IPS DF 4.7 (cell line): ENCODE measurements at regions not wholly inside any gene's neighbourhood (a gene's known extent, or its start where the extent isn't known, plus 50 kb on each side); places are given as distances from the start of the nearest gene placed in this dataset.

Experiments used
- DNase-seq: peaks from one replicate; pipeline ENCODE4 v3.0.0-alpha.2; 2013; ENCODE audit warnings: low spot score; ENCODE audit errors: extremely low read depth

DNA sequence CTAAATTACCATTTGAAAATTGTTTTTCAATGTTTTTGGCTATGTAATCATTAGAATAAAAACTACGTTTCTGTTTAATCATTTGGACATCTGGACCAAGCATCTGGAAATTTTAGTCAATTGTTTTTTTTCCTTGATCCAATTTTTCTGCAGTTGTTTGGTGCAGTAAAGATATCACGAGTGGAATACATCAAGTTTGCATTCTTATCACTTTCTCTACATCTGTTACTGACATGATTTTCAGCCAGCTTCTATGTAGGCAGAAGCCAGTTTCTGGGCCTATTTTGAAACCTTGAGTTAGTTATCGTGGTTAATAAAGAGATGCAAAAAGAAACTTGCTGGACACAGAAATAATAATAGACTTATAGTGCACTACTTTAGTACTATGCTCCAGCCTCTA lies 277.9 kb upstream of the ADAMTS5 start:
- DNase-seq, result no peak

DNA sequence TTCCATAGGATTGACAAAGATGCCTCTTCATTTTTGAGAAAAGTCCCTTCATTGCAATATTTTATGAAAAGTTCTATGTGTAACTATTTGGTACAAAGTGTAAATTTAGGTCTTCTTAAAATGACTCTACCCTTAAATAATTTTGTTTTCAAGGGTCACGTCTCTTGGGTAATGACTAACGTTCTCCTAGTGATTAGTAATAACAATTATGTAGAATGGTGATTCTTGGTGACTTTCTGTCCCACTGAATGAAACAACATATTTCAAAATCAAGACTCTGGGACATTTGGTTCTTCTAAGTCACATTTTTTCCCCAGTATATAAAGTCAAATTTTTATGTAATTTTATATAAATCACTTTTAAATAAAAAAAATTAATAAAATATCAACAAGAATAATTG lies 277.5 kb upstream of the ADAMTS5 start:
- no peak for DNase-seq

DNA sequence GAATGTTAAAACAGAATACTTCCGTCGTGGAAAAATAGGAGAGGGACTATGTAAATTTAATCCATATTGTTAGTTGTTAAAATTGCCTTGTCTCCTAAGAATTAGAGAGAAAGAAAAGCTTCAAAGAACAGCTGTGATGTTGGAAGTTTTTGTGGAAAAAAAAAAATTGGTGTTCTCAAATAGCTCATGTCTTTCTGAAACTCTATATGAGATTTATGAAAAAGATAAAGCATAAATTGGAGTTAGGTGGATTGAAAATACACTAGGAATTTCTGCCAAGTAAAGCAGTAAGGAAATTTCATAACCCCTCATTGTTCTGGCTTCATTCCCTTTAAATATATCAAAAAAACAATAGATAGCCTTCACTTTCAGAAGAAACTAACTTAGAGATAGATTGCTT lies 274.0 kb upstream of the ADAMTS5 start:
- no peak for DNase-seq

DNA sequence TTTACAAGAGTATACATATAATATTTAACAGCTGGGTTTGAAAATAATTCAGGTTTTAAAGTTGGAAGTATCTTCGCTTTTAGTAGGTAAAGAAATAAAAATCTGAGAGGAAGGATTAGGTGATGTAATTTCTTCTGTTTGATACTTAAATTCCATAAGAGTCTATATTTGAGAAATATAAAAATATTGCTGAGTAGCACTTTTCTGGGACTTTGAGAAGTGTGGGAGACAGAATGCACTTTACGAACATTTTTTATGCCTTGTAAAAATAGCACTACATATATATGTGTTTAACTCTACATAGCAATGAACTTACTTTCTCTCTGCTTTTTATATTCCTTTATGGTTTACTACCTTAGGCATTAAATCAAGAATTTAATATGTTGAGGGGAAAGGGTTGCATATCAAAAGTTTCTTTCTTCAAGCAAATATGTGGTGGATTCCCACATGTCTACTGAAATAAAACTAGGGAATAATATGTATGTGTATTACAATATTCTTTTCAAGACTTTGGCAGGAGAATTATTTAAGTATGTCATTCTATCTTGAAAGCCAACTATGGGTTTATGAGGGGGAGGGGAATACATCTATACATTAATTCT lies 266.7 kb upstream of the ADAMTS5 start:
- DNase-seq, result no peak

DNA sequence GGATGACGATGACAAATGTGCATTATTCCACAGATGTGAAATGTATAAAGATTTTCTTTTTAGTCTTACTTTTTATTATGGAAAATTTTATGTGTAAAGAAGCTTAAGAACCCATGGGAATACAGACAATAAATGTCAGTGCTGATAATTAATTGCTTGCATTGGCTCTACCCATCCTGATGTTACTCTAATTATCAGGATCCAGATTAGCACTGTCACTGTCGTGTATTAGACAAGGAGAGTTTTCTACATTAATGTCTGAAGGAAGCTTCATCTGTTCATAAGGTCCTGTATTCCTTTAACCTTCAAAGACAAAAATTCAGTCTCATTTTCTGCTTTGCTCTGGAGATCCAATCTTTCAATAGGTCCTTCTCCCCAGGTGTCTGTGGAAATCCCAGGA lies 259.1 kb upstream of the ADAMTS5 start:
- DNase-seq, result no peak

DNA sequence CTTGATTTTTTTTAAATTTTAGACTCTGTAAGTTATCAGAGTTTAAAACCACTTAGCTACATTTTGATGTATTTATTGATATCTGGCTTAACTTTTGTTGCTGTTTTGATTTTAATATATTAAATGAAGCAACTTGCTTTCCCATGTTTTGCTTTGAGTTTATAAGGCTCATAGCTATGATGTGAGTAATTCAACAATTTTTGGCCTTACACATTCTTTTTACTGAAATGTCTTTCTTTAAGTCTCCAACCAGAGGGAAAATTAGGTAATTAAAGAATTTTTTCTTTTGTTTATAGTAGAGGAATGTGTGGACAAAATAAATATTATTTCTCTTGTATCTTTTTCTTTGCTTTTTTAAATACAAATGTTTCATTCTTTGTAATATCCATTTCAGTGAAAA lies 258.3 kb upstream of the ADAMTS5 start:
- DNase-seq, result no peak

DNA sequence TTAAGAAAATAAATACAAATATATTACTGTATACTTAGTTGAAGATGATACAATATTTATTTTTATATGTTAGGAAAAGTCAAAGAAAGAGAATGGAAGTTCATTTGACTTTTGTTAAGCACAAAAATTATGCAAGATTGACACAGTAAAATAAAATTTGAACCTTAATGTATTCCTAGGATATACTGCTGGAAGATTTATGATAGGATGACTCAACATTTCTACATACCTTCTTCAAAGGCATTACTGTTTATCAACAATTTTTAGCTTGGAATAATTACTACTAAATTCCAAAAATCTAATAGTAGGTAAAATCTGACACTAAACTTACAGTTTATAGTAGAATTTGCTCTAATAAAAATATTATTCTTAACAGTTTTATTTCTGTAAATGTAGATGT lies 257.3 kb upstream of the ADAMTS5 start:
- DNase-seq, result no peak

DNA sequence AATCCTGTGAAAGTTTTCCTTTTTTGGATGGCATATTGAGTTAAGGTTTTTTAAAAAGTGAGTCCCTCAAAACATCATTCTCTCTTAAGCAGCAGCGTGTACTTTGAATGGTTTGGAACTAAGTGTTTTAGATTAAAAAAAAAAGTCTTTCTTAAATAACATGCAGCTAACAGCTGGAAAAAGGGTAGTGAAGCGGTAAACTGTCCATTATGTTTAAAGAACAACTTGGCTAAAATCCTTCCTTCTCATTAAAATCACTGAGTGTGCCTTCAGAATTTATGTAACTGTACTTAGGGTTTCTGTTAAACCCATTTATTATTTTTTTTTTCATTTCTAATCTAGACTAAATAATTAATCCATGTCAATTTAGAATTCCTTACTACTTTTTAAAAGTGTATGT lies 254.2 kb upstream of the ADAMTS5 start:
- DNase-seq, result no peak

DNA sequence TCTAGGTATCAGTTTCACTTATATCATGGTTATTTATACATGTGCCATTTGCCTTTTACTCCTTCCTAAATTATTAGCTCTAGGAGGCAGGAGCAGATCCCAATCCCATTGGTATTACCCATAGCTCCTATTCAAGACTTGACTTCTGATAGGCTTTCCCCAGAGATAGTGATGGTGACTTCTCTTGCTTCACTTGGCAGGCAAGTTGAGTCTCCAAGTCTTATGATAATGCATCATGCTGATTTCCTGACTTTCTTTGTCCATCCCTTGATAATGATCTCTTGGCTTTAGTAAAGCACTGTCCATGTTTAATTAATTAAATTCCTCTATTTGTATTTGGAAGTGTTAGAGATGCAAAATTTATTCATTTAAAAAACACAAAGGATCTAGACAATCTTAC lies 253.5 kb upstream of the ADAMTS5 start:
- no peak for DNase-seq

DNA sequence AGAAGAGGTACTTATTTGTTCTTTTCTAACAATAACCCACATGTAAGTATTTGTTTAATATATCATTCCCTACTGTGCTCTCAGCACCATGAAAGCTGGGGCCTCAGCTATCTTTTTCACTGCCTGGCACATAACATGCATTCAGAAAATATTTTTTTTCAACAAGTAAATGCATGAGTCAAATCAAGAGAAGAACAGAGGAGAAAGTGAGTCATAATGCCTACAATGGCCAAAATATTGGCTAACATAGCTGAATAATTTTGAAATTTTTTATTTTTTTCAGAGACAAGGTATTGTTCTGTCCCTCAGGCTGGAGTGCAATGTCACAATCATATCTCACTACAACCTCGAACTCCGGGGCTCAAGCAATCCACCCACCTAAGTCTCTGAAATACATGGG lies 252.2 kb upstream of the ADAMTS5 start:
- DNase-seq, result no peak

DNA sequence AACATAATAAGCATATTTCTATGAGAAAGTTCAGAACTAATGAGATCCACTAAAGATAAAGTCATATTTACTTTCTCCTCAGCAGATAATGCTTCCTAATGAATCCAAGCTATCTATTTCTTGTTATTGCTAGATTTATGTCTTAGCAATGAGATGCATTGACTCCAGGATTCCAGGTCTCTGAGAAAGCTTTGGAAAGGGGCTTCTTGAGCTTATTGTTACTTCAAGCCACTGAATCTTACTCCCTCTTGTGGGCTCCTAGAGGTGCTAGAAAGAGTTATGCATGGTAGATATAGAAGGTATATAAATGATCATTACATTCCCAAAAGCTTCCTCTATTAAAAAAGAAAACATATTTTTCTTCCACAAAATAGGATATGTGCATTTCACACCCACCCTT lies 246.4 kb upstream of the ADAMTS5 start:
- DNase-seq, result peak; percentile 11

DNA sequence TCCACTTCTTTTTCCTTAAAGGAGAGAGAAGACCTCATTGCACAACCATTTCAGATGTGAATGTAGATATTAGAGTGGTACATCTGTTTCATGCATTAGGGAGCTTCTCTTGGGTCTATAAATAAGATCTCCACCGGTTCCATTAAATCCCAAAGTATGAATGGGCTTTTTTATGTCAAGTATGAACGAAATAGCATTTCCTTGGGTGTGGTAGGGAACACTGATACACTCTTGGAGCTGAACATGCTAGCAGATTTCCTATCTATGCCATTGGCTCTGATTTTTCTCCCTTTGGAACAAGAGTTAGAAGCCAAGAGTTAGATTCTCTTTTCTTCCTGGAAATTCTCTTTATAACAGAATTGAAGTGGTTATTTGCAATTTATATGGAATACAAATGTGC lies 245.6 kb upstream of the ADAMTS5 start:
- no peak for DNase-seq

DNA sequence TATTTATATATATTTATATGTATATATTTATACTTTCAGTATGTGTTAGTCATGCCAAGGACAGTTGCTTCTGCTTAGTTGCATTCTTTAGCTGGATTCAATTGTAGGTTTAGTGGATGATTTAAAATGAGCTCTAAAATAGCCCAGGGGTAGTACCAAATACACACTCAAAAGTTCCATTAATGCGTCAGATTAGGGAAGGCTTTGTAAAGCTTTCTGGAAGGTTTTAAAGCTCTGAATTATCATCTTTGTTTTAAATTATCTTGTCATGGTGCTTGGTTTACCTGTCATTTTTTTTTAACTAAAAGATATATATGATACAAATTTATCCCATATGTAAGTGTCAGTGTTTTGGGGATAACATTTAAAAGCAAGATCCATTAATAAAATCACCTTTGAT lies 242.7 kb upstream of the ADAMTS5 start:
- DNase-seq, result no peak

DNA sequence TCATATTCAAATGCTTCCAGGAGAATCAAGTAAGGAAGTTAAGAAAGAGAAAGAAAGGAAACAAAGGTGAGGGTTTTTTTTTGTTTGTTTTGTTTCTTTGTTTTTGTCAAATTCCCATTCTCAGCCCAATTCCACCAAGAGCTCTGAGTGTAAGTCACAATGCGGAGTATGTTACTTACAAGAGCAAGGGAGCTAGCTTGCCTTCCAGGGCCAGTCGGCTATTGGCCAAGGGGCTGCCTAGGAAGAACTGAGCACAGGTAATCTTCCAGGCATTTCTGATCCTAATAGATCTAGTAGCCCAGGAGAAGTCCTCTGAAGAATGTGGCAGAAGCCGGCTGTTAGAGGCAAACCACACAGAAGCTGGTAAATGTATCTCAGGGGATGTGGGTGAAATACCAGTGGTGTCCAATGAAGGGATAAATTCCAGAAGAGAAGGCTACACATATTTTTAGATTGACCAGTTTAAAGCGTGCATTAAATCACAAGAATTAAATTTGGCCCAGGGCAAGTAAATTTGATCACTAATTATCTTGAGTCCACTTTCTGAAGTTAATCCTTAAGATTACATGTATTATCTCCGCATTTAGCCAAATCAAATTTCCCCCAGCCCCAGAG lies 239.6 kb upstream of the ADAMTS5 start:
- peak; percentile 7 for DNase-seq

DNA sequence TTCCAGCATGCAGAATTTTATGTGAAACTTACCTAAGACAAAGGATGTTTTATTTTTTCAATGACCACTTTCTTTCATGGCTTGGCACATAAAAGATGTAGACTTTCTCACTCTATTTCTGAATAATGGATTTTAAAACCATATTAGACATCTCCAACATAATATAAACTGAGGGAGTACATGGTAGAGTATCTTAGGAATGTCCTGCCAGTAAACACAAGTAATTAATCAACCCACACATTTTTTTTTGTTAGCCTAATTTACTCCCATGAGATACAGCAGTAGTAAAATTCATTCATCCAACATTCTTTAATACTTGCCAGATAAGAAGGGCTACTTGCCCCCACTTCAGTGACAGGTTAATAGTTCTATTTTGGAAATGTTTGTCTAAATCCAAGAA lies 235.4 kb upstream of the ADAMTS5 start:
- DNase-seq, result no peak

DNA sequence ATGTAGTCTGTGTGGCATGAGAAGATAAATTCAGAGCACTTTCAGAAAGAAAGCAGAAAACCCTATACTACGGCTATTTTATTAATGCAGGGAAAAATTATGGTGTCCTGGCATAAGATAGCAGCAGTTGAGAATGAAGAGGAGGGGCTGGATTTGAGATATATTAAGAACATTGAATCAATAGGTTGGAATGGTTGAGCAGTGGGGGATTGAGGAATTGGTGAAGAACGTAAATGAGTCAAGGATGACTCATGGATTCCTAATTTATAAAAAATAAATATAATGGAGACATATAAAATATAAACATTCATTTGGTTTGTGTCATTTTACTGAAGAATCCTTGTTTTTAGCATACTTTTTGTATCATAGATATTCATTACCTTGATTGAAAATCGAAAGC lies 234.3 kb upstream of the ADAMTS5 start:
- DNase-seq, result no peak

DNA sequence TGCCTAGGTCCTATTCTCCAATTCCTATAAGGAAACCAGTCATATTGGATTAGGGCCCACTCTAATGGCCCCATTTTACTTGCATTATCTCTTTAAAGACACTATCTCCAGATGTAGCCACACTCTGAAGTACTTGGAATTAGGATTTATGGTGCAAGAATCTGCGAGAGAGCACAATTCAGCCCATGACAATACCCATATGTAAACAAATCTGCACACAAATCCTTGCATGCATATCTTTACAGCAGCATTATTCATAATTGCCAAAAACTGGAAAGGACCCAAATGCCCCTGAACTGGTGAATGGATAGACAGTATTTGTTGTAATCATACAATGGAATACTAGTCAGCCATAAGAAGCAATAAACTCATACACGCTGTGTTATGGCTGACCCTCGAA lies 229.8 kb upstream of the ADAMTS5 start:
- DNase-seq, result no peak

DNA sequence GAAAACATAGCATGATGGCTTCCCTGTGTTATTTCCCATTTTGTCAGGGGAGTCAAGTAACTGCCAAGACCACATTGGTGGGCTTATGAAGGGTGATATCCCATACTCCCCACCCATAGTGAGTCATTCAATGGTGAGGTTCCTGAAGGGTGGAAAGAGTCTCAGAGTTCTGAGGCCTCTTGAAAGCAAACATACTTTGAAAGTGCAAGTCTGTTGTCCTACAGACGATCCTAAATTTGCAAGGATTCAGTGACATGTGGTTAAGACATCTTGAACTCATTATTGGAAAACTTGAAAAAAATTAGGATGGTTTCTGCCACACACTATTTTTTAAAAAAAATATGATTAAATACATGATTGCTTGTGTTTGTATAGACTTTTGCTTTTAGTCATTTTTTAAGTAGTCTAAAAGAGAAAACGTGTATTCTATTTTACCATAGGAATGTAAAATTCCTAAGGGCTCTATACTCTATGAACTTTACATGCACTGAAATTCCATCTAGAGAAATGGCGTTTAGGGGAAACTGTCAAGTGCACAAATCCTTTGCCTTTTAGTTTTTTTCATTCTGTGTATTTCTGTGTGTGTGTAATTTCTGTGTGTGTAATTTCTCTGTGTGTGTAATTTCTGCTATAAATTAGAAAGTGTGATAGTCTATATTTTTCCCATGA lies 225.5 kb upstream of the ADAMTS5 start:
- DNase-seq, result no peak

DNA sequence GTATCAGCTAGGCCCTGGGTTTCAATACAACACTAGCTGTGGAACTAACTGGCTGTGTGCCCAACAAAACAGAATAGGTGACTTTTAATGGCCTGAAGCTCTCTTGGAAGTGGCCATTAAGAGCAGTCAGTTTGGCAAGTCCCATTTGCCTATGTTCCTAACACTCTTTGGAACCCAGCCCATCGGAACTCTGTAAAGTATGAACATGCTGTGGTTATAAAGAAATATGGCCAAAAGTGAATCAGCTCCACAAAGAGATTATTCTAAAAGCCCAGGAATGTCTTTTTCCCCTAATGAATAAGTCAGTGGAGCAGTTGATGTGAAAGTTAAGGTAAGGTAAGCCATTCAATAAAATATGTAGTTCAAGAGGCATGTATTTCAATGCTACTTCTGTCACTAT lies 223.7 kb upstream of the ADAMTS5 start:
- no peak for DNase-seq

DNA sequence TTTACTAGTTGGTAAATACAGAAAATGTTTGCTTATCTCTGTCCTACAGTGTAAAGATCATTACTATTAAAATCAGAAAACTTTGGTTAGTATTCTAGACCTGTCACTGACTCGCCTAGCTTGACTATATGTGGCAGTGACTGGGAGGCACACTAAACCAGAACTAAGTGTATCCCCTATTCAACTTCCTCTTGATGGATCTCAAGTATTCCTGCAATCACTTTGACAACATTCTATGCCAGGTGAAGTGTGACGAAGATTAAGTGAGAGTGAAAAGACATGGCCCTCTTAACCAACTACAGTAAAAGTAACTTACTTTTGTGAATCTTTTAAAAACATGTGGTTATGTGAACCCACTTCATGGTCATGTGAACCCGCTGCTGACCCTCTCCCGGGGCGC lies 223.0 kb upstream of the ADAMTS5 start:
- DNase-seq, result no peak

DNA sequence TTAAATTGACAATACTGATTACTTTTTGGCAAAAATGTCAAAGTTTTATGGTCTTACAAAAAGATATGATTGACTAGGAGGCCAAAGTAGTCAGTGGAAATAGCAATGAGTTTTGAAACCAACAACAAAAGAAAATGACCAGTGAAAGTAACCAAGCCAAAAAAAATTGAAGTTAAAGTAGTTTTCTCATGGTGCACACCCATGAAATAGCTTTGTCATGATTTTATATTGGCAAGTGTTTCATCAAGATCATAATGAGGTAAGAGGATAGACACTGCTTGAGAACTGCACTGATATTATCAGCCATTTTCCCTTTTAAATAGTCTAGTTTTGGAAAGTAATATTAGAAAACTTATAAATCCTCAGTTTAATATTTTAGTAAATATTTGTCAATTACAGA lies 206.2 kb upstream of the ADAMTS5 start:
- no peak for DNase-seq

DNA sequence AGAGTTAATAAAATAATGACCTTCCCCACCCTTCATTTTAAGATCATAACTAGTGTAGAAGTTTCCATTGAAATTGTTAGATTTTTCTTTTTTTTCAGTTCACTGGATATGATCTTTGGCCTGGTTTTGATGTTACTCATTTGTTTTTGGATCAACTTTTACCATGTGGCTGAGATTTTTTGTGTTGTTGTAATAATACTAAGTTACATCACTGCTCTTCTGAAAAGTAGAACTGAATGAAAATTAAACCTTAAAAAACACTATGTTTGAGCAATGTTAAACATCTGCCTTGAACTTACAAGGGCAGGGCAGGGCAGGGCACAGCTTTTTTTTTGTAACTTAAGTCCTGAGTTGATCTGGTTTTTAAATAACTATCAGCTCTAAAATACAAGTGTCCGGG lies 204.8 kb upstream of the ADAMTS5 start:
- no peak for DNase-seq

DNA sequence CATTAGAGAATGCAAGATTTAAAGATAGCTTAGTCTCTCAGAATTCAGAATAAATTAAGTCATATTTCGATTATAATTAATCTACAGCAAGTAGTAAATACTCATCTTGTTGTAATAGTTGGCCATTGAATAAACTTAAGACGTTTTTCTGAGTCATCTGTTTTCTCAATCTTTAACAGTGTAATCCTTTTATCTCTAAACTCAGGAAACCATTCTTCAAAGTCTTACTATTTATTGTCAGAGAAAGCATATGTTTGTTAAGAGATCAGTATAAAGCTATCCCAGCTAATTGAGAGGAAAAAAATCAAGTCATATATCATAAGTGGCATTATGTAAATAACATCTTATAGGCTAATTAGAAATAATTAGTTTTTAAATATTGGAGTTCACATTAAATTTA lies 201.2 kb upstream of the ADAMTS5 start:
- DNase-seq, result no peak
